BE2C (cell line): ENCODE measurements at regions not wholly inside any gene's neighbourhood (a gene's known extent, or its start where the extent isn't known, plus 50 kb on each side); places are given as distances from the start of the nearest gene placed in this dataset.
"Not testable (repeated sequence)": the region's sequence is repeated elsewhere in the genome, so short reads cannot be mapped to it uniquely, and the experiment has no call there.

Experiments
- DNase-seq: peaks from one replicate; pipeline ENCODE4 v3.0.0-alpha.2; 2020
- H3K27me3 ChIP-seq: fragments of 250-450 bp; sonication (Bioruptor Pico); 2 replicates; pipeline ENCODE4 v1.5.1; 2020; ENCODE audit warnings: mild to moderate bottlenecking
- H3K36me3 ChIP-seq: fragments of 250-450 bp; sonication (Bioruptor Pico); 2 replicates; pipeline ENCODE4 v1.5.1; 2020; ENCODE audit warnings: mild to moderate bottlenecking
- H3K4me1 ChIP-seq: fragments of 250-450 bp; sonication (Bioruptor Pico); 2 replicates; pipeline ENCODE4 v1.5.1; 2020
- H3K4me3 ChIP-seq: 2 replicates; pipeline ENCODE4 v1.5.1; 2011; ENCODE audit warnings: low read depth, low read length
- H3K9me3 ChIP-seq: fragments of 250-450 bp; sonication (Bioruptor Pico); 2 replicates; pipeline ENCODE4 v1.5.1; 2020
- TF ChIP-seq, protein P1 (sequence below): IDR thresholded peaks from 2 replicates; pipeline ENCODE4 v1.5.1; 2012; ENCODE audit warnings: mild to moderate bottlenecking, low read depth, low read length

- no peaks in the 10 kb centered on the region for H3K36me3 ChIP-seq
- H3K4me1 ChIP-seq = peaks cover 10% of the 10 kb centered on the region
- no peaks in the 10 kb centered on the region for H3K27me3 ChIP-seq
- no peak overlapping the region for H3K4me3 ChIP-seq
- H3K9me3 ChIP-seq = no peaks in the 10 kb centered on the region
- no peak for DNase-seq
- TF ChIP-seq, protein P1, sequence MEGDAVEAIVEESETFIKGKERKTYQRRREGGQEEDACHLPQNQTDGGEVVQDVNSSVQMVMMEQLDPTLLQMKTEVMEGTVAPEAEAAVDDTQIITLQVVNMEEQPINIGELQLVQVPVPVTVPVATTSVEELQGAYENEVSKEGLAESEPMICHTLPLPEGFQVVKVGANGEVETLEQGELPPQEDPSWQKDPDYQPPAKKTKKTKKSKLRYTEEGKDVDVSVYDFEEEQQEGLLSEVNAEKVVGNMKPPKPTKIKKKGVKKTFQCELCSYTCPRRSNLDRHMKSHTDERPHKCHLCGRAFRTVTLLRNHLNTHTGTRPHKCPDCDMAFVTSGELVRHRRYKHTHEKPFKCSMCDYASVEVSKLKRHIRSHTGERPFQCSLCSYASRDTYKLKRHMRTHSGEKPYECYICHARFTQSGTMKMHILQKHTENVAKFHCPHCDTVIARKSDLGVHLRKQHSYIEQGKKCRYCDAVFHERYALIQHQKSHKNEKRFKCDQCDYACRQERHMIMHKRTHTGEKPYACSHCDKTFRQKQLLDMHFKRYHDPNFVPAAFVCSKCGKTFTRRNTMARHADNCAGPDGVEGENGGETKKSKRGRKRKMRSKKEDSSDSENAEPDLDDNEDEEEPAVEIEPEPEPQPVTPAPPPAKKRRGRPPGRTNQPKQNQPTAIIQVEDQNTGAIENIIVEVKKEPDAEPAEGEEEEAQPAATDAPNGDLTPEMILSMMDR = no peak
These were observed 94.4 kb downstream of the DAD1 start for GRCh38 chr14:22494486-22495135.

DNA sequence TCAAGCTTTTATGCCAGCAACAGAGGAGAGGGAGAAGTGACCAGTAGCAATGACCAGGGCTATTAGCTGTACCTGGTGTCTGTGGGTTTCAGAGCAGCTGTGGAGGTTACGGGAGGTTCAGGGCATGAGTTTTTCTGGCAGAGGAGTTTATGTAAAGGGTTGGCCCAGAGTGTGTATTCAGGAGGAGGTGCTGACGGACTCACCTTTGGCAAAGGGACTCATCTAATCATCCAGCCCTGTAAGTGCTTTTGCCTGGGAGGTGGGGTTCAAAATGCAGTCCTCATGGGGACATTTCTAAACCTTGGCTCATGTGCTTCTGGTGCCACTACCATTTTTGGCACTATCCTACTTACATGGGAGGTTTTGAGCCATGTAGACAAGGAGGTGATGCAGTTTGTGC is 95.3 kb downstream of the DAD1 start:
- no peaks in the 10 kb centered on the region for H3K27me3 ChIP-seq
- no peak overlapping the region for H3K4me3 ChIP-seq
- H3K4me1 ChIP-seq = peaks cover 16% of the 10 kb centered on the region
- H3K36me3 ChIP-seq = no peaks in the 10 kb centered on the region
- H3K9me3 ChIP-seq = no peaks in the 10 kb centered on the region
- DNase-seq = no peak
- TF ChIP-seq, protein P1 = no peak

- no peak for DNase-seq
- no peaks in the 10 kb centered on the region for H3K36me3 ChIP-seq
- TF ChIP-seq, protein P1 = no peak
- no peaks in the 10 kb centered on the region for H3K9me3 ChIP-seq
- H3K4me1 ChIP-seq = peaks cover 21% of the 10 kb centered on the region
- H3K4me3 ChIP-seq = no peak overlapping the region
- H3K27me3 ChIP-seq = no peaks in the 10 kb centered on the region
These were observed 96.1 kb downstream of the DAD1 start for GRCh38 chr14:22492622-22493542.

DNA sequence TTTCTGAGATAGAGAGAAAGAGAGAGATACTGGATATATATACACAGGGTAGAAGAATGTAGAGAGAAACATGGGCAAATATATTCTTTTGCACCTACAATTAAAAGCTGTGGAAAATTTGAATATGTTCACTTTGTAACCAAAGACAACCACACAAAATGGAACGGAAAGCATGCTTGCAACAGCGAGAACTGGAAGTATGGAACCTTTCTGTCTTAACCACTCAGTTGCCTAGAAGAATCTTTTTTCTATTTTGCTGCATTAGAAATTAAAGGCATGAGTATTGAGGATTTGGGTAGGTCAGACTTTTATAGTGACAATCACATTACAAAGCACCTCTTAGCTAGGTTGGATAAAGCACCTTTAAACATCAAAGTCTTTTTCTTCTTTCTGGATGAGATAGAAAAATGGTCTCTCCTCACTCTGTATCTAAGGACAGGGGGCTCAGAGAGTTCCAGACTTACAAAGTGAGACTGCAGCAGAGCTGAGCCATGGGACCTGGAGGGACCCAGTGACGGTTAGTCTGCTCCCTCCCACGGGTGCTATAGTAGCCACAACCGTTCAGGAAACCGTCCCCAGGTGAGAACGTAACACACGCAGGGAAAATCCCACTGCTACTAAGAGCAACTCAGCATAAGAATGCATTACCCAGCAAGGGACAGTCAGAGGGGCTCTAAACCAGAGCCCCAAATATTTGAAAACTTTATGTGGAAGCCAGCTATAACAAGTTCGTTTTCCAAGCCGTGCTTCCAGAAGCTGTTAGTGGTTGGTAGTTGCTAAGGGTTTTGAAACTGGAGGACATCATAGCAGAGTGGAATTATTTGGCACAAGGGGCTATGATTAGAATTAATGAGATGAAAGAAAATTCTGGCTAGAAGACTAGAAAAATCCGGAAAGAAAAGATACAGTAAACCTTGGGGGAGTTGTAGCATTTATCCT is 97.1 kb downstream of the DAD1 start:
- Histone ChIP-seq H3K4me3 (no peak overlapping the region), H3K9me3 (no peaks in the 10 kb centered on the region), H3K36me3 (no peaks in the 10 kb centered on the region), H3K27me3 (no peaks in the 10 kb centered on the region), H3K4me1 (peaks cover 30% of the 10 kb centered on the region)
- TF ChIP-seq, protein P1 = no peak
- no peak for DNase-seq

GRCh38 chr14:22491053-22491452 is 98.0 kb downstream of the DAD1 start:
- H3K9me3 ChIP-seq, H3K36me3 ChIP-seq, DNase-seq, H3K4me3 ChIP-seq, H3K27me3 ChIP-seq: not testable (repeated sequence)
- H3K4me1 ChIP-seq = peaks cover 39% of the 10 kb centered on the region
